ENCODE measurements at regions not wholly inside any gene's neighbourhood (a gene's known extent, or its start where the extent isn't known, plus 50 kb on each side); places are given as distances from the start of the nearest gene placed in this dataset.

- no peak for TF ChIP-seq CTCF (conservative IDR thresholded peaks at IDR 0.05; ENCODE audit: low read depth, low read length)
- DNase-seq (ENCODE audit: low read depth): no peak
- no peak overlapping the region for H3K4me3 ChIP-seq (ENCODE audit: low read length)
Observed at GRCh38 chr13:85216576-85216975, 582.6 kb downstream of the SLITRK6 start.

DNA sequence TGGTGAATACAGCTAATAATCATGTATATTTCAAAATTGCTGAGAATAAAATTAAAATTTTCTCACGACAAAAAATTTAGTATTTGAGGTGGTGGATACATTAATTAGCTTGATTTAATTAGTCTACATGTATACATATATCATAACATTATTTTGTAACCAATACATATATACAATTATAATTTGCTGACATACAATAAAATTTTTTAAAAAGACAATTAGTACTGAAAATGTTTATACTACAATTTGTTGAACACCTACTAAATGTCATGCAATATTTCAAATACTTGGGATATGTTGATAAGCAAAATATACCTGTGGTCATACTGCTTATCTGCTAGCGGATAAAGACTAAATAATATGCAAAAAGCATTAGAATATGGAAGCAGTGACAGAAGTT, 586.5 kb downstream of the SLITRK6 start:
- no peak for TF ChIP-seq CTCF (conservative IDR thresholded peaks at IDR 0.05; ENCODE audit: low read depth, low read length)
- no peak overlapping the region for H3K4me3 ChIP-seq (ENCODE audit: low read length)
- DNase-seq (ENCODE audit: low read depth): no peak

DNA sequence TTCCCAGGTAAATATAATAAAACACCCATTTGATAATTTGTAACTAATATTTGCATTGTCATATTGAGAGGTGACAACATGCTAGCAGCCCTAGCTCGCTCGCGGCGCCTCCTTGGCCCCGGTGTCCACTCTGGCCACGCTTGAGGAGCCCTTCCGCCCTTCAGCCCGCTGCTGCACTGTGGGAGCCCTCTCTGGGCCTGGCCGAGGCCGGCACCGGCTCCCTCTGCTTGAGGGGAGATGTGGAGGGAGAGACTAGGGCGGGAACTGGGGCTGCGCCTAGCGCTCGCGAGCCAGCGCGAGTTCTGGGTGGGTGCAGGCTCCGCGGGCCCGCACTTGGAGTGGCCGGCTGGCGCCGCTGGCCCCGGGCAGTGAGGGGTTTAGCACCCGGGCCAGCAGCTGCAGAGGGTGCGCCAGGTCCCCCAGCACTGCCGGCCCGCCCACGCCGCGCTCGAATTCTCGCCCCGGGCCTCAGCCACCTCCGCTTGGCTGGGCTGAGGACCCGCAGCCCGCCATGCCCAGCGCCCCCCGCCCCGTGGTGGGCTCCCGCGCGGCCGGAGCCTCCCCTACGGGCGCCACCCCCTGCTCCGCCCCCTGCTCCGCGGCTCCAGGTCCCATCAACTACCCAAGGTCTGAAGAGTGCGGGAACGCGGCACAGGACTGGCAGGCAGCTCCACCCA, 594.4 kb downstream of the SLITRK6 start:
- TF ChIP-seq CTCF (conservative IDR thresholded peaks at IDR 0.05; ENCODE audit: low read depth, low read length): no peak
- no peak overlapping the region for H3K4me3 ChIP-seq (ENCODE audit: low read length)

GRCh38 chr13:85197431-85197830, 601.8 kb downstream of the SLITRK6 start:
- H3K4me3 ChIP-seq (ENCODE audit: low read length): no peak overlapping the region
- no peak for TF ChIP-seq CTCF (conservative IDR thresholded peaks at IDR 0.05; ENCODE audit: low read depth, low read length)
- no peak for DNase-seq (ENCODE audit: low read depth)

More for the DNA sequence above, 594.4 kb downstream of the SLITRK6 start:
- DNase-seq (ENCODE audit: low read depth): no peak

DNA sequence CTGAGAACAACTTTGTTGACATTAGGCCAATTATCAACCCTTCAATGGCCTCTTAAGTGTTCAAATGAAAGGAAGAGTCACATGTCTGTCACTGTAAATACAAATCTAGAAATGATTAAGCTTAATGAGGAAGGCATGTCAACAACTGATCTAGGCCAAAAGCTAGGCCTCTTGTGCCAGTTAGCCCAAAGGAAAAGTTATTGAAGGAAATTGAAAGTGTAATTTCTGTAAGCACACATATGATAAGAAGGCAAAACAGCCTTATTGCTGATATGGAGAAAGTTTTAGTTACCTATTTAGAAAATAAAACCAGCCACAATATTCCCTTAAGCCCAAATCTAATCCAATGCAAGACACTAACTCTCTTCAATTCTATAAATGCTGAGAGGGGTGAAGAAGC, 604.7 kb downstream of the SLITRK6 start:
- no peak for TF ChIP-seq CTCF (conservative IDR thresholded peaks at IDR 0.05; ENCODE audit: low read depth, low read length)
- no peak for DNase-seq (ENCODE audit: low read depth)
- no peak overlapping the region for H3K4me3 ChIP-seq (ENCODE audit: low read length)

DNA sequence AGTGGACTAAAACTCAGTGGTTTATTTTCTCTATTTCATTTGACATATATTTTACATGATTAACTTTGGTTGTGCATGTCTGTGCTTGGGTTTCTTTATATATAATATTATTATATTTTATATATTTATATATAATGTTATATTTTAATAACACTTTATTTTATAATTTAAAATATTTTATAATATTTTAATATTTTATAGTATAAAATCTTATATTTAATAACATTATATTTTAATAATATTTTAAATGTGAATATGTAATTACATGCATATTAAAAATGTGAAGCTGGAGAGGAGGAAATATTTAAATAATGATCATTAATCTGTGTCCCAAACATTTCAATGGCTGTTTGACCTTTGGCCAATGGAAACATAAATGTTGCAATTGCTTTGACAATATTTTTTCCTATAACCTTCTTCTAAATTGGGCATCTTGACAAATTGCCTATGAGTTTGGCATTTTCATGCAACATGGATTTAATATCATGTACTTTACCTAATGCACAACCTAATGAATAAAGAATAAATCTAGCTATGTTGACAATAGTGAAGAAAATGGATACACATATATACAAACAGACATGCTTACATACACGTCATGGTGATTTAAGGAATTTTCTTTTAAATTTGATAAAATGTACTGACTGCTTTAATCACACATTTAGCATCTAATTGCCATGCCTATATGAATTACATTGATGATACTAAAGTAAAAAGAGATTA, 607.1 kb downstream of the SLITRK6 start:
- TF ChIP-seq CTCF (conservative IDR thresholded peaks at IDR 0.05; ENCODE audit: low read depth, low read length): no peak
- no peak overlapping the region for H3K4me3 ChIP-seq (ENCODE audit: low read length)
- DNase-seq (ENCODE audit: low read depth): no peak

Measured in retinal pigment epithelial cell (primary cell).